ENCODE measurements at regions not wholly inside any gene's neighbourhood (a gene's known extent, or its start where the extent isn't known, plus 50 kb on each side); places are given as distances from the start of the nearest gene placed in this dataset.

- H3K9ac ChIP-seq = no peak overlapping the region
- TF ChIP-seq Cebpa-rat (IDR thresholded peaks at IDR 0.05) = no peak
- H3K9me3 ChIP-seq (replicated peaks in 1 of 11) = no peaks in the 10 kb centered on the region
- H3K27me3 ChIP-seq = no peaks in the 10 kb centered on the region
- H3K4me1 ChIP-seq = no peaks in the 10 kb centered on the region
- H3K4me3 ChIP-seq = no peak overlapping the region
- no peaks in the 10 kb centered on the region for H3K36me3 ChIP-seq
- no peak overlapping the region for H3K4me2 ChIP-seq
- H4K20me1 ChIP-seq = no peaks in the 10 kb centered on the region
- H3K27ac ChIP-seq = no peak overlapping the region
Observed at GRCh38 chr3:110562621-110563020, 509.0 kb upstream of the NECTIN3 start.

GRCh38 chr3:110564674-110565073 lies 506.9 kb upstream of the NECTIN3 start:
- Histone ChIP-seq H4K20me1 (no peaks in the 10 kb centered on the region), H3K4me1 (no peaks in the 10 kb centered on the region), H3K27ac (no peak overlapping the region), H3K4me3 (no peak overlapping the region), H3K9me3 (replicated peaks in 1 of 11) (no peaks in the 10 kb centered on the region), H3K4me2 (no peak overlapping the region), H3K36me3 (no peaks in the 10 kb centered on the region), H3K9ac (no peak overlapping the region), H3K27me3 (no peaks in the 10 kb centered on the region)
- no peak for TF ChIP-seq Cebpa-rat (IDR thresholded peaks at IDR 0.05)

- Histone ChIP-seq H3K27me3 (no peaks in the 10 kb centered on the region), H3K4me2 (no peak overlapping the region), H3K4me3 (no peak overlapping the region), H3K4me1 (no peaks in the 10 kb centered on the region), H3K27ac (no peak overlapping the region), H3K36me3 (no peaks in the 10 kb centered on the region), H4K20me1 (no peaks in the 10 kb centered on the region), H3K9me3 (replicated peaks in 1 of 11) (no peaks in the 10 kb centered on the region), H3K9ac (no peak overlapping the region)
- no peak for TF ChIP-seq Cebpa-rat (IDR thresholded peaks at IDR 0.05)
Observed at GRCh38 chr3:110567029-110567428, 504.6 kb upstream of the NECTIN3 start.

- Histone ChIP-seq H3K4me1 (no peaks in the 10 kb centered on the region), H3K4me3 (no peak overlapping the region), H4K20me1 (no peaks in the 10 kb centered on the region), H3K9ac (no peak overlapping the region), H3K27me3 (no peaks in the 10 kb centered on the region), H3K9me3 (replicated peaks in 1 of 11) (0 out of 22 replicates have a peak, but pooled peaks cover 0 to 3% (median 0%) of the 10 kb centered on the region in 11 experiments), H3K4me2 (no peak overlapping the region), H3K27ac (no peak overlapping the region), H3K36me3 (no peaks in the 10 kb centered on the region)
- no peak for TF ChIP-seq Cebpa-rat (IDR thresholded peaks at IDR 0.05)
Observed at GRCh38 chr3:110568246-110568645, 503.4 kb upstream of the NECTIN3 start.

- no peak overlapping the region for H3K4me3 ChIP-seq
Observed at GRCh38 chr3:110569073-110569472, 502.5 kb upstream of the NECTIN3 start.

GRCh38 chr3:110575702-110576101 lies 495.9 kb upstream of the NECTIN3 start:
- 0 out of 22 replicates have a peak, but pooled peaks cover 0 to 4% (median 0%) of the 10 kb centered on the region in 11 experiments for H3K9me3 ChIP-seq (replicated peaks in 1 of 11)
- no peaks in the 10 kb centered on the region for H4K20me1 ChIP-seq
- H3K36me3 ChIP-seq = no peaks in the 10 kb centered on the region
- H3K27me3 ChIP-seq = no peaks in the 10 kb centered on the region
- H3K27ac ChIP-seq = no peak overlapping the region
- H3K4me3 ChIP-seq = no peak overlapping the region
- no peak overlapping the region for H3K4me2 ChIP-seq
- TF ChIP-seq Cebpa-rat (IDR thresholded peaks at IDR 0.05) = no peak
- no peak overlapping the region for H3K9ac ChIP-seq
- H3K4me1 ChIP-seq = peaks cover 0 to 13% (median 0%) of the 10 kb centered on the region in 10 experiments; a peak in 2 of 20 replicates

More at GRCh38 chr3:110569073-110569472, 502.5 kb upstream of the NECTIN3 start:
- no peak overlapping the region for H3K27ac ChIP-seq
- H3K27me3 ChIP-seq = no peaks in the 10 kb centered on the region
- no peaks in the 10 kb centered on the region for H3K36me3 ChIP-seq
- no peak for TF ChIP-seq Cebpa-rat (IDR thresholded peaks at IDR 0.05)
- no peak overlapping the region for H3K9ac ChIP-seq
- H3K9me3 ChIP-seq (replicated peaks in 1 of 11) = 0 out of 22 replicates have a peak, but pooled peaks cover 0 to 4% (median 0%) of the 10 kb centered on the region in 11 experiments
- no peaks in the 10 kb centered on the region for H3K4me1 ChIP-seq
- no peak overlapping the region for H3K4me2 ChIP-seq
- H4K20me1 ChIP-seq = no peaks in the 10 kb centered on the region

GRCh38 chr3:110576960-110577359 lies 494.7 kb upstream of the NECTIN3 start:
- Histone ChIP-seq H3K4me2 (peak overlapping the region in 2 of 11 experiments; percentile 20 to 28; a peak in 1 of 22 replicates), H3K27ac (peak overlapping the region in 1 of 11 experiments; percentile 9; a peak in 1 of 22 replicates), H3K9me3 (replicated peaks in 1 of 11) (0 out of 22 replicates have a peak, but pooled peaks cover 0 to 4% (median 0%) of the 10 kb centered on the region in 11 experiments)

GRCh38 chr3:110577854-110578253 lies 493.8 kb upstream of the NECTIN3 start:
- Histone ChIP-seq H3K27ac (no peak overlapping the region), H4K20me1 (no peaks in the 10 kb centered on the region), H3K9me3 (replicated peaks in 1 of 11) (0 out of 22 replicates have a peak, but pooled peaks cover 0 to 4% (median 0%) of the 10 kb centered on the region in 11 experiments), H3K36me3 (no peaks in the 10 kb centered on the region), H3K4me1 (peaks cover 0 to 13% (median 0%) of the 10 kb centered on the region in 10 experiments; a peak in 2 of 20 replicates), H3K27me3 (no peaks in the 10 kb centered on the region), H3K4me3 (no peak overlapping the region), H3K4me2 (no peak overlapping the region), H3K9ac (no peak overlapping the region)
- TF ChIP-seq Cebpa-rat (IDR thresholded peaks at IDR 0.05) = no peak

More at GRCh38 chr3:110576960-110577359, 494.7 kb upstream of the NECTIN3 start:
- Histone ChIP-seq H3K4me3 (no peak overlapping the region), H3K36me3 (no peaks in the 10 kb centered on the region), H3K4me1 (peaks cover 0 to 13% (median 0%) of the 10 kb centered on the region in 10 experiments; a peak in 2 of 20 replicates), H3K27me3 (no peaks in the 10 kb centered on the region), H4K20me1 (no peaks in the 10 kb centered on the region), H3K9ac (no peak overlapping the region)
- TF ChIP-seq Cebpa-rat (IDR thresholded peaks at IDR 0.05) = peak in 1 of 11 experiments; percentile 55; a peak in 1 of 22 replicates

GRCh38 chr3:110579840-110580550 lies 491.6 kb upstream of the NECTIN3 start:
- no peak overlapping the region for H3K9ac ChIP-seq
- peaks cover 0 to 13% (median 0%) of the 10 kb centered on the region in 10 experiments; a peak in 2 of 20 replicates for H3K4me1 ChIP-seq
- no peaks in the 10 kb centered on the region for H3K27me3 ChIP-seq
- no peak for TF ChIP-seq Cebpa-rat (IDR thresholded peaks at IDR 0.05)
- no peaks in the 10 kb centered on the region for H3K9me3 ChIP-seq (replicated peaks in 1 of 11)
- no peak overlapping the region for H3K4me2 ChIP-seq
- H3K36me3 ChIP-seq = no peaks in the 10 kb centered on the region
- no peaks in the 10 kb centered on the region for H4K20me1 ChIP-seq
- H3K4me3 ChIP-seq = no peak overlapping the region
- no peak overlapping the region for H3K27ac ChIP-seq
